SK-N-MC (cell line): ENCODE measurements at regions not wholly inside any gene's neighbourhood (a gene's known extent, or its start where the extent isn't known, plus 50 kb on each side); places are given as distances from the start of the nearest gene placed in this dataset.

ENCODE experiments used
- DNase-seq: peaks from one replicate; pipeline ENCODE4 v3.0.0-alpha.2; 2011; ENCODE audit warnings: low read depth, low spot score
- H3K27ac ChIP-seq: fragments of 200-600 bp; sonication (generic); 2 replicates; pipeline ENCODE4 v1.5.1; 2016; ENCODE audit warnings: mixed run types
- H3K36me3 ChIP-seq: fragments of 200-600 bp; sonication (generic); 2 replicates; pipeline ENCODE4 v1.6.1; 2017; ENCODE audit warnings: antibody characterized with exemption, low read length, mixed read lengths; ENCODE audit not compliant: insufficient read depth
- H3K4me3 ChIP-seq: fragments of 200-600 bp; sonication (generic); 2 replicates; pipeline ENCODE4 v1.5.1; 2016
- H3K9ac ChIP-seq: fragments of 200-600 bp; sonication (generic); 2 replicates; pipeline ENCODE4 v1.8.0; 2017; ENCODE audit warnings: mixed run types, mixed read lengths; ENCODE audit not compliant: insufficient read length
- H3K9me3 ChIP-seq: fragments of 200-600 bp; sonication (generic); 2 replicates; pipeline ENCODE4 v1.6.1; 2017; ENCODE audit warnings: low read depth, mild to moderate bottlenecking, antibody characterized with exemption, low read length, moderate library complexity, mixed read lengths
- EZH2 ChIP-seq: fragments of 200-600 bp; sonication (generic); IDR thresholded peaks from one replicate; pipeline ENCODE4 v1.6.1; 2017; ENCODE audit warnings: antibody characterized with exemption
- FOXP2 ChIP-seq: optimal IDR thresholded peaks from 2 replicates; pipeline ENCODE3; 2011; ENCODE audit warnings: mild to moderate bottlenecking, moderate library complexity; ENCODE audit not compliant: insufficient read depth; ENCODE audit errors: extremely low read length, control extremely low read depth
- POLR2AphosphoS5 ChIP-seq: IDR thresholded peaks from 2 replicates; pipeline ENCODE4 v1.6.1; 2012; ENCODE audit warnings: mild to moderate bottlenecking, low read depth, low read length, borderline replicate concordance

DNA sequence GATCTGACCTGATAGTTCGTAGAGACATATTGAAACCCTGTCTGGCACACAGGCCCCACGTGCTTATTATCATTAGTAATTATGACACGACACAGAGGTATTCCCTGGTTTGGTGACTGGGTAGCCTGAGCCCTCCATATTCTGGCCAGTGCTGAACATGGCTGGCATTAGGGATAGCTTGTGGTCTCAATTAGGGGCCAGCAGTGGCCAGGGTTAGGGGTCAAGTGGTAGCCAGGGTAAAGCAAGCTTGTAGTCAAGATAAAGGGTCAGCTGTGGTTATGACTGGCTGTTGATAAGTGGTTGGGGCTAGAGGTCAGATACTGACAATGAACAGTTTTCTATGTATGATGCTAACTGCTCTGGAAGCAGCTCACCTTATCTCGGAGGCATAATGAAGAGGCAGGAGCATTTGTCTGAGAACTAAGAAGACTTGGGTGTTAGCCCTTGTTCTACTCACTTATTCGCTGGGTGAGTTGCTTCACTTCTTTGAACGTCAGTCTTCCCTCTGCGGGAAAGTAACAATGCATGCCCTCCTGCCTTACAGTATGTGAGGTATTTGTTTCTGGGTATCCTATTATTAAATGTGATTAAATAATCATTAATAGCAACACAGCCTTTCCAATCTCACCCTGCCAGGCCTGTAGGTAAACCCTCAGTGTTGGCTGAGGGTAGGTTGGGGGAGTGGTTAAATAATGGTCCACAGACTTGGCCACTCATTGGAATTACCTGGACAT is 66.7 kb downstream of the VEGFA start:
- no peak overlapping the region for H3K4me3 ChIP-seq
- H3K27ac ChIP-seq: no peak overlapping the region
- no peaks in the 10 kb centered on the region for H3K9me3 ChIP-seq
- no peak for DNase-seq
- TF ChIP-seq EZH2 (no peak), FOXP2 (no peak), POLR2AphosphoS5 (no peak)
- no peaks in the 10 kb centered on the region for H3K36me3 ChIP-seq
- no peak overlapping the region for H3K9ac ChIP-seq
